Kidney (tissue), 13 donors: ENCODE measurements at regions not wholly inside any gene's neighbourhood (a gene's known extent, or its start where the extent isn't known, plus 50 kb on each side); places are given as distances from the start of the nearest gene placed in this dataset.

Experiments
- DNase-seq, 5 donors: peaks; one replicate each; pipeline ENCODE4 v3.0.0-alpha.2; 2013 to 2020
- FAIRE-seq: peaks from 2 replicates; lab custom pipeline; 2012; peaks lifted over from hg19 to GRCh38; lab: Jason Lieb, UNC
- H3K27ac ChIP-seq, 2 donors: one replicate each; pipeline ENCODE4 v1.7.0; 2013; ENCODE audit warnings: low read depth in 2 of 2, low read length in 2 of 2, inconsistent platforms in 1 of 2
- H3K27me3 ChIP-seq: one replicate; pipeline ENCODE4 v1.7.1; 2013; ENCODE audit warnings: low read length, inconsistent platforms; ENCODE audit not compliant: control insufficient read depth, insufficient read depth
- H3K36me3 ChIP-seq, 3 donors: one replicate each; pipeline versions ENCODE4 v1.7.0 to v1.7.1; 2013; ENCODE audit warnings: low read length in 3 of 3, control low read depth in 1 of 3, inconsistent platforms in 1 of 3; ENCODE audit not compliant: insufficient read depth in 3 of 3, control insufficient read depth in 2 of 3
- H3K4me1 ChIP-seq, 3 donors: one replicate each; pipeline versions ENCODE4 v1.7.0 to v1.7.1; 2013; ENCODE audit warnings: low read length in 3 of 3, inconsistent platforms in 1 of 3, low read depth in 1 of 3; ENCODE audit not compliant: control insufficient read depth in 2 of 3, insufficient read depth in 2 of 3
- H3K4me3 ChIP-seq, 3 donors: one replicate each; pipeline versions ENCODE4 v1.7.0 to v1.8.1; 2013; ENCODE audit warnings: low read length in 3 of 3, control low read depth in 1 of 3, inconsistent platforms in 1 of 3
- H3K9ac ChIP-seq, 3 donors: one replicate each; pipeline versions ENCODE4 v1.7.0 to v1.7.1; 2013; ENCODE audit warnings: low read length in 3 of 3, control low read depth in 1 of 3, inconsistent platforms in 1 of 3
- H3K9me3 ChIP-seq, 3 donors: one replicate each; pipeline versions ENCODE4 v1.7.0 to v1.7.1; 2013; ENCODE audit warnings: low read length in 3 of 3, control low read depth in 1 of 3, inconsistent platforms in 1 of 3; ENCODE audit not compliant: control insufficient read depth in 2 of 3, insufficient read depth in 1 of 3
- intact Hi-C: fragments of 100-400 bp; cut with DNase I; formaldehyde crosslinking; loops from one replicate; pipeline ENCODE4 v1.11.1; 2022
- TF ChIP-seq, protein P1 (sequence below): IDR thresholded peaks from 3 replicates; pipeline ENCODE4 v1.5.1; 2012; ENCODE audit warnings: mild to moderate bottlenecking, moderate library complexity, borderline replicate concordance; ENCODE audit not compliant: insufficient read depth; ENCODE audit errors: extremely low read depth
- donor health status: control.
- donor health status: control.
- donor health status: control.
- donor health status: control.
- donor health status: control.
- donor health status: DM: yes; HTN: yes; CAD: no.
- donor health status: Normal renal cell carcinoma (clear cell type).

DNA sequence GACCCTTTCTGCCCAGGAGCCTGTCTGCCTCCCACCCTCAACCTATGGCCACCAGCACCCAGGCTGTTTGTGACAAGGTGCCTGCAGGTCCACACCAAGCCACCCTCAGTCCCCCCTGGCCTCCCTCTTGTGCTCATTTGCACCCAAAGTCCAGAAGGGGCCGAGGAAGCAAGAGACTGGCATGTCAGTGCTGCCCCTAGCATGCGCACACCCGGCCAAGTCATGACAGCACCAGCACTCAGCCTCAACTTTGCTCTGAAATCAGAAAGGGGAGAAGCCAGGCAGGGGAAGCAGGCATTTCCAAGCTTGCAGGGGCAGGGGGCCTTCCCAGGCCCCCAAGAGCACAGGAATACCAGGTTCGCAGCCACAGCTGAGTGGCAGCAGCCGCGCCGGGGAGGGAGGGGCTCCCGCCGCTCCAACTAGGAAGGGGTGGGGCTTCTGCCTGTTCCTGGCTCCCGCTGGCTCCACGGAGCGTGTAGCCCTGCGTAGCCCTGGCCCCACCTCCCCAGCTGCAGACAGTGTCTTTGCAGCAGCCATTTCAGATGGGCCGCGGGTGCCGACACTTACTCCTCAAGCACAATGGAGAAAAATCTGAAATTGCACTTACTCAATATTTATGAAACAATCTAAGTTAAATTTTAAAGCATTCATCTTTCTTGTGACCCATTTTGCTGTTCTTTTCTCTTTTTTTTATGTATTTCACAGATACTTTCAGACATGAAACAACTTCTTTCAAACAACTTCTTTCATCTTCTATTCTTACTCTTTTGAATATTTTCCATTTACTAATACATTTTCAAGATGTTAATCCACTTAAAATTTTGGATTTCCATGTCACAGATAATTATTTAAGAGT, 54.9 kb upstream of the ABCB5 start:
- no peaks in the 10 kb centered on the region for H3K36me3 ChIP-seq
- no peak overlapping the region for H3K27ac ChIP-seq
- intact Hi-C loops: no loop called here
- H3K9ac ChIP-seq: no peak overlapping the region
- H3K9me3 ChIP-seq: no peaks in the 10 kb centered on the region
- peak in 1 of 5 donors; percentile 49 for DNase-seq
- no peaks in the 10 kb centered on the region for H3K4me1 ChIP-seq
- H3K27me3 ChIP-seq: no peaks in the 10 kb centered on the region
- no peak for FAIRE-seq
- TF ChIP-seq, protein P1, sequence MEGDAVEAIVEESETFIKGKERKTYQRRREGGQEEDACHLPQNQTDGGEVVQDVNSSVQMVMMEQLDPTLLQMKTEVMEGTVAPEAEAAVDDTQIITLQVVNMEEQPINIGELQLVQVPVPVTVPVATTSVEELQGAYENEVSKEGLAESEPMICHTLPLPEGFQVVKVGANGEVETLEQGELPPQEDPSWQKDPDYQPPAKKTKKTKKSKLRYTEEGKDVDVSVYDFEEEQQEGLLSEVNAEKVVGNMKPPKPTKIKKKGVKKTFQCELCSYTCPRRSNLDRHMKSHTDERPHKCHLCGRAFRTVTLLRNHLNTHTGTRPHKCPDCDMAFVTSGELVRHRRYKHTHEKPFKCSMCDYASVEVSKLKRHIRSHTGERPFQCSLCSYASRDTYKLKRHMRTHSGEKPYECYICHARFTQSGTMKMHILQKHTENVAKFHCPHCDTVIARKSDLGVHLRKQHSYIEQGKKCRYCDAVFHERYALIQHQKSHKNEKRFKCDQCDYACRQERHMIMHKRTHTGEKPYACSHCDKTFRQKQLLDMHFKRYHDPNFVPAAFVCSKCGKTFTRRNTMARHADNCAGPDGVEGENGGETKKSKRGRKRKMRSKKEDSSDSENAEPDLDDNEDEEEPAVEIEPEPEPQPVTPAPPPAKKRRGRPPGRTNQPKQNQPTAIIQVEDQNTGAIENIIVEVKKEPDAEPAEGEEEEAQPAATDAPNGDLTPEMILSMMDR: no peak
- no peak overlapping the region for H3K4me3 ChIP-seq

DNA sequence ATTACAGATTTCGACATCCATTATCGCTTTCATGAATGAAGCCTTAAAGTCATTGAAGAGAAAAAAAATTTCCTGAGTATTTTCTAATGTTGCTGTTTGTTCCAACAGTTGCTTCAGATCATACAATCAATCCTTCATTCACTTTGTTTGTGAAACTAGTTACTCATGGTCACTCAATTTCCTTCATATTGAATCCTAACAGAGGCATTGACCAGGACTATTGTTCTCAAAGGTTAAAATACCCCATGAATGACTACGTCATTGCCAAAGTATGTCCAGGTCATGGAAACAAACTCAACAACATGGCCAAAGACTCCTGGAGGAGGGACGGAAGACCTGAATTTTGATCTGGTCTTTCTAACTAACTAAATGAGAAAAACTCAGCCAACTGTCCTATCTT, 54.0 kb upstream of the ABCB5 start:
- Histone ChIP-seq H3K36me3 (no peaks in the 10 kb centered on the region), H3K9me3 (no peaks in the 10 kb centered on the region), H3K4me3 (no peak overlapping the region), H3K27me3 (no peaks in the 10 kb centered on the region), H3K9ac (no peak overlapping the region), H3K27ac (no peak overlapping the region), H3K4me1 (no peaks in the 10 kb centered on the region)
- FAIRE-seq: no peak
- intact Hi-C loops: no loop called here
- TF ChIP-seq, protein P1: no peak
- DNase-seq: no peak

DNA sequence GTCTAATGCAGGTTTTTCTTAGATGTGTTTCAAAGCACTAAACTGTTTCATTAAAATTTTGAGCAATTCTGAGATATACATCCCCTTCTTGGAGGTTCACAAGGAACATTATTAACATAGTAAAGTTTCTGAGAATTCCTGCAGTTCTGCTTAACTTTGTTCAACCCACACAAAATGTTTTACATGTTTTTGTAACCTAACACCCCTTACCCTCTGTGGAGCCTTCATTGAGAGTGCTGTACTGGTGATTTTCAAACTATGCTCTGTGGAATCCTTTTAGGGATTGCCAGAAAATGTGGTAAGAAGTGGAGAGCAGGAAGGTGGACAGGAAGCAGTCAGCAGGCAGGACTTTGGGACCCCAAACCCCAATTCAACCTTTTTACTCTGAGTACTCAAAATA, 53.6 kb upstream of the ABCB5 start:
- no peaks in the 10 kb centered on the region for H3K27me3 ChIP-seq
- intact Hi-C loops: no loop called here
- H3K4me1 ChIP-seq: no peaks in the 10 kb centered on the region
- FAIRE-seq (no peak), DNase-seq (no peak)
- no peak overlapping the region for H3K27ac ChIP-seq
- no peaks in the 10 kb centered on the region for H3K9me3 ChIP-seq
- no peak overlapping the region for H3K4me3 ChIP-seq
- no peak overlapping the region for H3K9ac ChIP-seq
- TF ChIP-seq, protein P1: no peak
- H3K36me3 ChIP-seq: no peaks in the 10 kb centered on the region
